ENCODE measurements at regions not wholly inside any gene's neighbourhood (a gene's known extent, or its start where the extent isn't known, plus 50 kb on each side); places are given as distances from the start of the nearest gene placed in this dataset.

DNA sequence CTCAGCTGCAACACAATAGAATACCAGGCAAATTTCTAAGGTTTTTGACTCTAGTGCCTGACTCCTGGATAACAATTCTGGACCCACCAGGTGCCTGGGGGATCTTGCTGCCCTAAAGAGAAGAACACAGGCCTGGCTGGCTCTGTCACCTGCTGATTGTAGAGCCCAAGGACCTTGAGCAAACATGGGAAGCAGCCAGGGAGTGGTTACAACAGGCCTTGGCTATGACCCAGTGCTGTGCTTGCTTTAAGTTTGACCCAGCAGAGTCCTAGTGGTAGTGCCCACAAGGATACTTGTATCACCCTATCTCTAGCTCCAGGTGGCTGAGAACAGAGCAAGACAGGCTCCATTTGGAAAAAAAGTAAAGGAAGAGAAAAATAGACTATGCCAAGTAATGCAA lies 176.8 kb upstream of the DCAF12L2 start (continued):
- TF ChIP-seq HMGXB4 (CRISPR knock-in tag; IDR thresholded peaks at IDR 0.05; ENCODE audit: borderline replicate concordance) (no peak), KDM1A (IDR thresholded peaks at IDR 0.05; ENCODE audit: low read depth) (no peak), USF2 (IDR thresholded peaks at IDR 0.05) (no peak), MAX (IDR thresholded peaks at IDR 0.05) (no peak), CHD2 (IDR thresholded peaks at IDR 0.05; ENCODE audit: low read length, partially characterized antibody) (no peak)

DNA sequence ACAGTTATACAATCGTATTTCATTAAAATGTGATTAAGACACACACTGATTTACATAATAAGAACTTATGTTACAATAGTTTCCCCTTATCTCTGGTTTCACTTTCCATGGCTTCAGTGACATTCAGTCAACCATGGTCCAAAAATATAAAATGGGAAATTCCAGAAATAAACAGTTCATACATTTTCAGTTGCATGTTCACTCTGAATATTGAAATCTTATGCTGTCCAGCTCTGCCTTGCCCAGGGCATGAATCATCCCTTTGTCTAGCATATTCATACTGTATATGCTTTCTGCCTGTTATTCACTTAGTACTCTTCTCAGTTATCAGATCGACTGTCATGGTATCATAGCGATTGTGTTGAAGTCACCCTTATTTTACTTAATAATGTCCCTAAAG lies 173.8 kb upstream of the DCAF12L2 start:
- no peaks in the 10 kb centered on the region for H3K9me3 ChIP-seq
- DNase-seq (ENCODE audit: low read depth in 1 of 2, low spot score in 1 of 2) (no peak), FAIRE-seq (no peak), ATAC-seq (no peak)
- H3K27ac ChIP-seq, result no peak overlapping the region
- ChIA-PET POLR2A (no interaction called here), CTCF (no interaction called here)
- WGBS (ENCODE audit: missing lambda C conversion rate), result 11% methylated on average over 3 of the region's 3 CpGs
- no peak overlapping the region for H3K4me3 ChIP-seq
- H3K4me2 ChIP-seq, result no peak overlapping the region
- no peaks in the 10 kb centered on the region for H3K4me1 ChIP-seq
- TF ChIP-seq CHD2 (IDR thresholded peaks at IDR 0.05; ENCODE audit: low read length, partially characterized antibody) (no peak), RARB (CRISPR knock-in tag; IDR thresholded peaks at IDR 0.05) (no peak), NR3C1 (IDR thresholded peaks at IDR 0.05) (no peak), HDAC2 (IDR thresholded peaks at IDR 0.05) (no peak), EP300 (IDR thresholded peaks at IDR 0.05) (no peak), SREBF2 (IDR thresholded peaks at IDR 0.05) (no peak), ELK1 (IDR thresholded peaks at IDR 0.05; ENCODE audit: low read depth, low read length) (no peak), MYC (IDR thresholded peaks at IDR 0.05; ENCODE audit: borderline replicate concordance, low read length) (no peak), NPAS2 (CRISPR knock-in tag; IDR thresholded peaks at IDR 0.05; ENCODE audit: borderline replicate concordance) (no peak), CEBPB (IDR thresholded peaks at IDR 0.05) (no peak), MAX (IDR thresholded peaks at IDR 0.05) (no peak), ZNF302 (CRISPR knock-in tag; IDR thresholded peaks at IDR 0.05) (no peak)

- H3K27ac ChIP-seq, result no peak overlapping the region
- FAIRE-seq (peak; percentile 67), DNase-seq (ENCODE audit: low read depth in 1 of 2, low spot score in 1 of 2) (no peak), ATAC-seq (no peak)
- no peaks in the 10 kb centered on the region for H3K4me1 ChIP-seq
- no peak overlapping the region for H3K4me2 ChIP-seq
- CTCF ChIA-PET, result no interaction called here
- H3K4me3 ChIP-seq, result no peak overlapping the region
- POLR2A ChIA-PET, result no interaction called here
- no peak for TF ChIP-seq MAX (IDR thresholded peaks at IDR 0.05)
- no peak for TF ChIP-seq CEBPB (IDR thresholded peaks at IDR 0.05)
- TF ChIP-seq JUN (IDR thresholded peaks at IDR 0.05), result no peak
- no peak for TF ChIP-seq CHD4 (IDR thresholded peaks at IDR 0.05; ENCODE audit: borderline replicate concordance)
- H3K9me3 ChIP-seq, result no peaks in the 10 kb centered on the region
- WGBS (ENCODE audit: missing lambda C conversion rate), result 6% methylated on average over 2 of the region's 2 CpGs
These were observed 172.8 kb upstream of the DCAF12L2 start for GRCh38 chrX:126338916-126339315.

DNA sequence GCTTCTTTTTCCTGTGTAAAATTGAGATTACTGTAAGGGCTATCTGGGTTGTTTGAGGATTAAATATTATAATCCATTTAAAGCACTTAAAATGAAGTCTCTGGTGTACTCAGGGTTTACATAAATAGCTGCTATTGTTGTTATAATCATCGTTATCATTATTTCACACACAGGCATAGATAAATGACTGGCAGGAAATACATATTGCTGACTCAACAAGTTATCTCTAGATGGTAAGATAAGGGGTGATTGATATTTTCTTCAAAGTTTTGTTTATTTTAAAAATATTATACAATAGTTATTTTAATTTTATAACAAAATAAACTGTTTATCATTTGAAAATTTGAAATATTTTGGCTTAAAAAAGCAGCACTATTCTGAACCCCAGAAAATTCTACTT lies 134.3 kb upstream of the DCAF12L2 start:
- H3K4me3 ChIP-seq, result no peak overlapping the region
- ChIA-PET POLR2A (no interaction called here), CTCF (no interaction called here)
- WGBS (ENCODE audit: missing lambda C conversion rate), result 3% methylated on average over 1 of the region's 1 CpG
- H3K9me3 ChIP-seq, result no peaks in the 10 kb centered on the region
- no peak for DNase-seq (ENCODE audit: low read depth in 1 of 2, low spot score in 1 of 2)
- no peak overlapping the region for H3K27ac ChIP-seq
- no peak for ATAC-seq
- no peak for FAIRE-seq
- no peaks in the 10 kb centered on the region for H3K4me1 ChIP-seq
- H3K4me2 ChIP-seq, result no peak overlapping the region
- no peak for TF ChIP-seq POLR2A (IDR thresholded peaks at IDR 0.05; ENCODE audit: low read length)
- peak; percentile 60 for TF ChIP-seq MAFK (IDR thresholded peaks at IDR 0.05; ENCODE audit: partially characterized antibody)
- no peak for TF ChIP-seq ZC3H11A (IDR thresholded peaks at IDR 0.05)
- TF ChIP-seq, protein P1, sequence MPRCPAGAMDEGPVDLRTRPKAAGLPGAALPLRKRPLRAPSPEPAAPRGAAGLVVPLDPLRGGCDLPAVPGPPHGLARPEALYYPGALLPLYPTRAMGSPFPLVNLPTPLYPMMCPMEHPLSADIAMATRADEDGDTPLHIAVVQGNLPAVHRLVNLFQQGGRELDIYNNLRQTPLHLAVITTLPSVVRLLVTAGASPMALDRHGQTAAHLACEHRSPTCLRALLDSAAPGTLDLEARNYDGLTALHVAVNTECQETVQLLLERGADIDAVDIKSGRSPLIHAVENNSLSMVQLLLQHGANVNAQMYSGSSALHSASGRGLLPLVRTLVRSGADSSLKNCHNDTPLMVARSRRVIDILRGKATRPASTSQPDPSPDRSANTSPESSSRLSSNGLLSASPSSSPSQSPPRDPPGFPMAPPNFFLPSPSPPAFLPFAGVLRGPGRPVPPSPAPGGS (IDR thresholded peaks at IDR 0.05), result no peak
